Tibial nerve (tissue), 4 donors: ENCODE measurements at regions not wholly inside any gene's neighbourhood (a gene's known extent, or its start where the extent isn't known, plus 50 kb on each side); places are given as distances from the start of the nearest gene placed in this dataset.

Source experiments
- DNase-seq, 2 donors: peaks; one replicate each; pipeline ENCODE4 v3.0.0-alpha.2; 2019; ENCODE audit warnings: low spot score in 2 of 2
- H3K27ac ChIP-seq, 4 donors: fragments of 200-600 bp; sonication (generic) in 3 of 4; one replicate each; pipeline ENCODE4 v1.5.1; 2017 to 2019; ENCODE audit warnings: mild to moderate bottlenecking in 1 of 4
- H3K27me3 ChIP-seq, 2 donors: fragments of 200-600 bp; sonication (generic) in 1 of 2; one replicate each; pipeline versions ENCODE4 v1.5.1 to v1.6.0; 2017 to 2019
- H3K36me3 ChIP-seq, 3 donors: fragments of 200-600 bp; sonication (generic); one replicate each; pipeline ENCODE4 v1.5.1; 2018 to 2019
- H3K4me1 ChIP-seq, 4 donors: fragments of 200-600 bp; sonication (generic) in 3 of 4; one replicate each; pipeline ENCODE4 v1.5.1; 2017 to 2019
- H3K4me3 ChIP-seq, 4 donors: fragments of 200-600 bp; sonication (generic) in 3 of 4; one replicate each; pipeline ENCODE4 v1.5.1; 2017 to 2019; ENCODE audit warnings: mild to moderate bottlenecking in 1 of 4, moderate library complexity in 1 of 4
- H3K9me3 ChIP-seq, 4 donors: fragments of 200-600 bp; sonication (generic) in 3 of 4; one replicate each; pipeline ENCODE4 v1.5.1; 2017 to 2019
- EP300 ChIP-seq, 2 donors: sonication (generic); formaldehyde crosslinking; IDR thresholded peaks; one replicate each; pipeline ENCODE4 v1.6.1; 2017; ENCODE audit warnings: antibody characterized with exemption in 2 of 2, mild to moderate bottlenecking in 1 of 2
- POLR2A ChIP-seq, 2 donors: fragments of 450-650 bp; IDR thresholded peaks; one replicate each; pipeline ENCODE4 v1.6.1; 2017; ENCODE audit warnings: antibody characterized with exemption in 2 of 2, mild to moderate bottlenecking in 2 of 2, moderate library complexity in 2 of 2
- WGBS, 2 donors: methylation state at CpG; one replicate each; pipeline ENCODE4 v1.1.5; 2018; 5-methylcytosine and 5-hydroxymethylcytosine counted together
- TF ChIP-seq, protein P1 (sequence below), 5 experiments: fragments of 200-600 bp in 3 of 5; fragments of 450-650 bp in 2 of 5; sonication (generic) in 3 of 5; IDR thresholded peaks; one replicate each; pipeline ENCODE4 v1.5.1; 2016 to 2019; ENCODE audit warnings: antibody characterized with exemption in 5 of 5, mild to moderate bottlenecking in 3 of 5, moderate library complexity in 2 of 5

DNA sequence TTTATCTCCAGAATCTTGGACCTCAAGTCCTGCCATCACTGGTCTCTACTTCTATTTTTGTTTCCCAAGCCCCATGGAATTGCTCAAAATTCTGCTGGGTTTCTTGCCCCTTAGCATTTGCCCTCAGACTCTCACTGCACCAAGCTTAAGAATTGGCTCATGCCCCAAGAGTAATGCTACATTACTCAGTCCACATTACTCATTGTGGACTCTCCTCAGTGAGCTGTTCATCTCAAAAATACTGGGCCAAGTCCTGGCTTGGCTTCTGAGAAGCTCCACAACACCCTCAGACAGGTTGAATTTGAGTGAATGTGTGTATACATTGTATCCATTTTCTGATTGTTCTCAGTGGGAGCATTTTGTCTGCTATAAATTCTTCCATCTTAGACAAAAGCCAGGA, 364.4 kb upstream of the ARHGEF26 start:
- Histone ChIP-seq H3K27ac (no peak overlapping the region), H3K4me1 (no peaks in the 10 kb centered on the region), H3K27me3 (no peaks in the 10 kb centered on the region), H3K36me3 (no peaks in the 10 kb centered on the region), H3K4me3 (no peak overlapping the region), H3K9me3 (no peaks in the 10 kb centered on the region)
- no peak for DNase-seq
- no peak for TF ChIP-seq EP300 (IDR thresholded peaks at IDR 0.05)
- no peak for TF ChIP-seq POLR2A (IDR thresholded peaks at IDR 0.05)
- TF ChIP-seq, protein P1, sequence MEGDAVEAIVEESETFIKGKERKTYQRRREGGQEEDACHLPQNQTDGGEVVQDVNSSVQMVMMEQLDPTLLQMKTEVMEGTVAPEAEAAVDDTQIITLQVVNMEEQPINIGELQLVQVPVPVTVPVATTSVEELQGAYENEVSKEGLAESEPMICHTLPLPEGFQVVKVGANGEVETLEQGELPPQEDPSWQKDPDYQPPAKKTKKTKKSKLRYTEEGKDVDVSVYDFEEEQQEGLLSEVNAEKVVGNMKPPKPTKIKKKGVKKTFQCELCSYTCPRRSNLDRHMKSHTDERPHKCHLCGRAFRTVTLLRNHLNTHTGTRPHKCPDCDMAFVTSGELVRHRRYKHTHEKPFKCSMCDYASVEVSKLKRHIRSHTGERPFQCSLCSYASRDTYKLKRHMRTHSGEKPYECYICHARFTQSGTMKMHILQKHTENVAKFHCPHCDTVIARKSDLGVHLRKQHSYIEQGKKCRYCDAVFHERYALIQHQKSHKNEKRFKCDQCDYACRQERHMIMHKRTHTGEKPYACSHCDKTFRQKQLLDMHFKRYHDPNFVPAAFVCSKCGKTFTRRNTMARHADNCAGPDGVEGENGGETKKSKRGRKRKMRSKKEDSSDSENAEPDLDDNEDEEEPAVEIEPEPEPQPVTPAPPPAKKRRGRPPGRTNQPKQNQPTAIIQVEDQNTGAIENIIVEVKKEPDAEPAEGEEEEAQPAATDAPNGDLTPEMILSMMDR (IDR thresholded peaks at IDR 0.05), result no peak

DNA sequence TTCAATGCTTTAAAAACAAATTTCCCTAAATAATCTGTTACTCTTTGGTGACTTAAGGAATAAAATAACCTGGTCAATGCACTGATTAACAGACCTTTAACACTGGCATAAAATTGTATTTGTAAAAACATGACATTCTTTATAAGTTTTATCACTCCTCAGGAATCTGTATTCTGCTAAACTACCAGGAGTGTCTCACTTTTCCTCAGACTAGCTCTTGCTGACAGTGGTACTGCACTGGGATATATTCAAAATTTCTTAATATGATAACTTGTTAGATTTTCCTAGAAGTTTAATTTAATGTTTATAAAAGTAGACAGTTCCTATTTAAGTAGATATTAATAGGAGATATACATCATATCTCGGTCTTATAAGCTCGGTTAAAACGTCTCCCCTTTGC, 363.4 kb upstream of the ARHGEF26 start:
- WGBS, 2 donors, result 94 to 96% methylated on average over 3 of the region's 3 CpGs
- no peak for TF ChIP-seq POLR2A (IDR thresholded peaks at IDR 0.05)
- TF ChIP-seq, protein P1 (IDR thresholded peaks at IDR 0.05), result no peak

DNA sequence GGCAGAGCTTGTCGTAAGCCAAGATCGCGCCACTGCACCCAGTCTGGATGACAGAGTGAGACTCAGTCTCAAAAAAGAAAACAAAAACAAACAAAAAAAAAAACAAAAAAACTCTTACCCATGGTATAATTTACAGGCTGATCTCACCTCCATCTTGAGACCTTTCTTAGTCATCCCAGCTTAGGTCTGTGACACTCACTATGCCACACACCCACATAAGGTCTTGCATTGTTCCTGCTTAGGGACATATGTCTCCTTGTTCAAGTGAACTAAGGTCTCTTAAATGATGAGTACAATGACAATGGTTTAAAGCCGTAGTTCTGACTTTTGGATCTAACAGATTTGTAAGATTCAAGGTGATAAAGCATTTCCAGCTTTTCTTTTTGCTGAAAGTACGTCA, 360.2 kb upstream of the ARHGEF26 start:
- TF ChIP-seq, protein P1 (IDR thresholded peaks at IDR 0.05), result no peak
- no peak for TF ChIP-seq POLR2A (IDR thresholded peaks at IDR 0.05)
- TF ChIP-seq EP300 (IDR thresholded peaks at IDR 0.05), result no peak
- Histone ChIP-seq H3K4me1 (peaks cover 0 to 4% (median 0%) of the 10 kb centered on the region in 4 donors), H3K27me3 (no peaks in the 10 kb centered on the region), H3K27ac (no peak overlapping the region), H3K9me3 (no peaks in the 10 kb centered on the region), H3K4me3 (no peak overlapping the region), H3K36me3 (no peaks in the 10 kb centered on the region)
- 77 to 84% methylated on average over 5 of the region's 5 CpGs for WGBS, 2 donors
- no peak for DNase-seq

More for the DNA sequence above, 363.4 kb upstream of the ARHGEF26 start:
- Histone ChIP-seq H3K4me3 (no peak overlapping the region), H3K27ac (no peak overlapping the region), H3K9me3 (no peaks in the 10 kb centered on the region), H3K4me1 (peaks cover 0 to 4% (median 0%) of the 10 kb centered on the region in 4 donors), H3K36me3 (no peaks in the 10 kb centered on the region), H3K27me3 (no peaks in the 10 kb centered on the region)
- DNase-seq, result no peak

DNA sequence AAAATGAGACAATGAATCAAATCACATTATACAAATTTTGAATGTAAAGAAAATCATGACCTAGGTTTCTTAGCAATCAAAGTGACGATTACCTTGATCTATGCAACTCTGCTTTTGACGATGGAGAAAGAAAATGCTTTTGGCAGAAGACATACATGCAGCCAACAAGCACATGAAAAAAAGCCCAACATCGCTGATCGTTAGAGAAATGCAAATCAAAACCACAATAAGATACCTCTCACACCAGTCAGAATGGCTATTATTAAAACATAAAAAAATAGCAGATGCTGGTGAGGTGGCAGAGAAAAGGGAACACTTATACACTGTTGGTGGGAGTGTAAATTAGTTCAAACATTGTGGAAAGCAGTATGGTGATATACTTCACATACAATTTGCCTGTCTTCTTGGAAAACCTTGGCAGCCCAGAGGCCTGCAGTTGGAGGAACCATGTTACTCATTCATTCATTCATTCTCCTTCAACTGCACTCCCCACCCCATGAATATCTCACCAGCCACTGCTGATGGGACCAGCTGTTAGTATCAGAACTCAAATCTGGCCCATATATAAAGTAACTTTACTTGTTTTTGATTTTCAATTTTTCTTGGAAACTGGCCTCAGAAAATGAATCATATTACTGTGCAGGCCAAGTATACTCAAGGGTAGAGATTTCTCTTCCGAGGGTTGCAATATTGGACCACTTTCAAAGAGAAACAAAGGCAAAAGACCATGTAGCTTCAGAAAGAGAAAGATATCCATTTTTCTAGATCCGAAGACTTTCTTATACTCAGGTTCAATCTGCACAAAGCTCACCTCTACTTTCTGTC, 358.6 kb upstream of the ARHGEF26 start:
- Histone ChIP-seq H3K27me3 (no peaks in the 10 kb centered on the region), H3K9me3 (no peaks in the 10 kb centered on the region), H3K4me1 (peaks cover 0 to 4% (median 0%) of the 10 kb centered on the region in 4 donors), H3K4me3 (no peak overlapping the region), H3K27ac (no peak overlapping the region), H3K36me3 (no peaks in the 10 kb centered on the region)
- TF ChIP-seq POLR2A (IDR thresholded peaks at IDR 0.05), result no peak
- TF ChIP-seq EP300 (IDR thresholded peaks at IDR 0.05), result no peak
- TF ChIP-seq, protein P1 (IDR thresholded peaks at IDR 0.05), result no peak
- no peak for DNase-seq
- WGBS, 2 donors, result 73 to 80% methylated on average over 6 of the region's 6 CpGs
